Peyer's patch (tissue), 4 donors: ENCODE measurements at regions not wholly inside any gene's neighbourhood (a gene's known extent, or its start where the extent isn't known, plus 50 kb on each side); places are given as distances from the start of the nearest gene placed in this dataset.

ENCODE experiments used
- POLR2A ChIP-seq, 2 donors: fragments of 450-650 bp; IDR thresholded peaks; one replicate each; pipeline ENCODE4 v1.5.1; 2017; ENCODE audit warnings: antibody characterized with exemption in 2 of 2, mild to moderate bottlenecking in 2 of 2, moderate library complexity in 2 of 2
- TF ChIP-seq, protein P1 (sequence below), 6 experiments: fragments of 450-650 bp in 4 of 6; fragments of 200-600 bp in 2 of 6; sonication (generic) in 1 of 6; IDR thresholded peaks; one replicate each; pipeline ENCODE4 v1.5.1; 2017 to 2019; ENCODE audit warnings: antibody characterized with exemption in 6 of 6, mild to moderate bottlenecking in 3 of 6, moderate library complexity in 1 of 6

GRCh38 chr10:31744025-31744424, 184.6 kb downstream of the ARHGAP12 start:
- TF ChIP-seq, protein P1, sequence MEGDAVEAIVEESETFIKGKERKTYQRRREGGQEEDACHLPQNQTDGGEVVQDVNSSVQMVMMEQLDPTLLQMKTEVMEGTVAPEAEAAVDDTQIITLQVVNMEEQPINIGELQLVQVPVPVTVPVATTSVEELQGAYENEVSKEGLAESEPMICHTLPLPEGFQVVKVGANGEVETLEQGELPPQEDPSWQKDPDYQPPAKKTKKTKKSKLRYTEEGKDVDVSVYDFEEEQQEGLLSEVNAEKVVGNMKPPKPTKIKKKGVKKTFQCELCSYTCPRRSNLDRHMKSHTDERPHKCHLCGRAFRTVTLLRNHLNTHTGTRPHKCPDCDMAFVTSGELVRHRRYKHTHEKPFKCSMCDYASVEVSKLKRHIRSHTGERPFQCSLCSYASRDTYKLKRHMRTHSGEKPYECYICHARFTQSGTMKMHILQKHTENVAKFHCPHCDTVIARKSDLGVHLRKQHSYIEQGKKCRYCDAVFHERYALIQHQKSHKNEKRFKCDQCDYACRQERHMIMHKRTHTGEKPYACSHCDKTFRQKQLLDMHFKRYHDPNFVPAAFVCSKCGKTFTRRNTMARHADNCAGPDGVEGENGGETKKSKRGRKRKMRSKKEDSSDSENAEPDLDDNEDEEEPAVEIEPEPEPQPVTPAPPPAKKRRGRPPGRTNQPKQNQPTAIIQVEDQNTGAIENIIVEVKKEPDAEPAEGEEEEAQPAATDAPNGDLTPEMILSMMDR (IDR thresholded peaks at IDR 0.05): no peak
- no peak for TF ChIP-seq POLR2A (IDR thresholded peaks at IDR 0.05)
